SK-N-SH treated with all-trans-retinoic acid at 6 μM for 48 hours (cell line): ENCODE measurements at regions not wholly inside any gene's neighbourhood (a gene's known extent, or its start where the extent isn't known, plus 50 kb on each side); places are given as distances from the start of the nearest gene placed in this dataset.

Experiments
- CSDC2 ChIP-seq: fragments of 250-450 bp; sonication (Bioruptor Pico); IDR thresholded peaks from 2 replicates; pipeline ENCODE4 v1.5.0; 2020; ENCODE audit warnings: mild to moderate bottlenecking, moderate library complexity
- POU6F1 ChIP-seq: fragments of 250-450 bp; sonication (Bioruptor Pico); IDR thresholded peaks from 2 replicates; pipeline ENCODE4 v1.8.0; 2021; ENCODE audit warnings: low read depth, mild to moderate bottlenecking, moderate library complexity, borderline replicate concordance
- SNAI2 ChIP-seq: fragments of 250-450 bp; sonication (Bioruptor Pico); IDR thresholded peaks from 2 replicates; pipeline ENCODE4 v1.5.0; 2020; ENCODE audit warnings: mild to moderate bottlenecking, moderate library complexity
- ZC3H10 ChIP-seq: fragments of 250-450 bp; sonication (Bioruptor Pico); IDR thresholded peaks from 2 replicates; pipeline ENCODE4 v1.5.1; 2021; ENCODE audit warnings: mild to moderate bottlenecking, moderate library complexity
- ZFP3 ChIP-seq: fragments of 250-450 bp; sonication (Bioruptor Pico); IDR thresholded peaks from 2 replicates; pipeline ENCODE4 v1.5.0; 2020; ENCODE audit warnings: mild to moderate bottlenecking, moderate library complexity
- ZFP30 ChIP-seq: fragments of 450-650 bp; formaldehyde crosslinking; IDR thresholded peaks from 2 replicates; pipeline ENCODE4 v1.5.0; 2022; ENCODE audit warnings: mild to moderate bottlenecking, moderate library complexity
- ZNF565 ChIP-seq: fragments of 450-650 bp; formaldehyde crosslinking; conservative IDR thresholded peaks from 2 replicates; pipeline ENCODE4 v1.5.0; 2020; ENCODE audit warnings: low read depth, mild to moderate bottlenecking, moderate library complexity
- ZNF70 ChIP-seq: fragments of 450-650 bp; formaldehyde crosslinking; IDR thresholded peaks from 2 replicates; pipeline ENCODE4 v1.5.0; 2020; ENCODE audit warnings: mild to moderate bottlenecking, moderate library complexity
- ZNF8 ChIP-seq: fragments of 450-650 bp; formaldehyde crosslinking; IDR thresholded peaks from 2 replicates; pipeline ENCODE4 v1.5.0; 2020; ENCODE audit warnings: mild to moderate bottlenecking, moderate library complexity

GRCh38 chr10:33819206-33819605 lies 484.7 kb upstream of the NRP1 start:
- TF ChIP-seq ZNF565 (CRISPR knock-in tag) (no peak), SNAI2 (CRISPR knock-in tag) (no peak), ZNF70 (no peak), ZFP30 (no peak), ZFP3 (CRISPR knock-in tag) (no peak), CSDC2 (CRISPR knock-in tag) (no peak), ZC3H10 (no peak), ZNF8 (CRISPR knock-in tag) (no peak), POU6F1 (CRISPR knock-in tag) (no peak)
